Calu3 (cell line): ENCODE measurements at regions not wholly inside any gene's neighbourhood (a gene's known extent, or its start where the extent isn't known, plus 50 kb on each side); places are given as distances from the start of the nearest gene placed in this dataset.

ENCODE experiments used
- BruUV-seq: library from RNA; stranded (reverse); fragments of 400-500 nt; replicated peaks from 2 replicates; lab custom pipeline; 2021; lab: Mats Ljungman, UMichigan
- CTCF ChIA-PET: fragments of 300-600 bp; sonication (Branson Sonifier 250); formaldehyde crosslinking; loops from one replicate; lab custom pipeline; 2022; ENCODE audit warnings: antibody characterized with exemption; lab: Charles Lee
- DNase-seq: peaks from one replicate; pipeline ENCODE4 v3.0.0; 2022
- H3K27ac Mint-ChIP-seq: one replicate; pipeline ENCODE4 v1.8.0; 2022; ENCODE audit warnings: mixed read lengths; ENCODE audit not compliant: unreplicated experiment
- H3K27me3 Mint-ChIP-seq: one replicate; pipeline ENCODE4 v1.8.0; 2022; ENCODE audit warnings: mixed read lengths; ENCODE audit not compliant: unreplicated experiment
- H3K36me3 Mint-ChIP-seq: one replicate; pipeline ENCODE4 v1.8.0; 2022; ENCODE audit warnings: mild to moderate bottlenecking, moderate library complexity, mixed read lengths; ENCODE audit not compliant: insufficient read depth, unreplicated experiment
- H3K4me1 Mint-ChIP-seq: one replicate; pipeline ENCODE4 v1.8.0; 2022; ENCODE audit warnings: mild to moderate bottlenecking, low read depth, mixed read lengths; ENCODE audit not compliant: unreplicated experiment
- H3K4me3 Mint-ChIP-seq: one replicate; pipeline ENCODE4 v1.8.0; 2022; ENCODE audit warnings: mild to moderate bottlenecking, low read depth, moderate library complexity, mixed read lengths; ENCODE audit not compliant: unreplicated experiment
- H3K9me3 Mint-ChIP-seq: one replicate; pipeline ENCODE4 v1.8.0; 2022; ENCODE audit warnings: low read depth, mixed read lengths; ENCODE audit not compliant: unreplicated experiment
- intact Hi-C: fragments of 100-400 bp; cut with micrococcal nuclease; formaldehyde crosslinking; loops from one replicate; pipeline ENCODE4 v1.10.0; 2022; ENCODE audit not compliant: unreplicated experiment
- TF ChIP-seq, protein P1 (sequence below): fragments of 200-600 bp; IDR thresholded peaks from one replicate; pipeline ENCODE4 v1.8.0; 2022; ENCODE audit warnings: antibody characterized with exemption; ENCODE audit not compliant: unreplicated experiment

DNA sequence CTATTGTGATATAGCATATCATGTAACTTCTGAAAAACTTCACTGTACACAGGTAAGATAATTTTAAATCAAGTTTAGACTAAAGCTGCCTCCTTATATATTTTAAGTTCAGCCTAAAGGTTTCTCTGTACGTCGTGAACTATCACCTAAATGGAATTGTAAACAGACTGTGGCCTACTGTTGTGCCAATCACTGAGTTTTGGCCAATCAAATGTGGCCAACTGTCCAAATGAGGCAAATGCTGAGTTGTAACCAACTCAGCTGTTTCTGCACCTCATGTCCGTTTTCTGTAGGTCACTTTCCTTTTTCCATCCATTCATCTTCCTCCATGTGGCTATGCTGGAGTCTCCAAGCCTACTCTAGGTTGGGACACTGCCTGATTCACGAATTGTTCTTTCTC, 63.7 kb upstream of the ST6GALNAC3 start:
- Mint-ChIP-seq H3K4me3 (no peak overlapping the region), H3K36me3 (no peaks in the 10 kb centered on the region), H3K27me3 (no peaks in the 10 kb centered on the region), H3K27ac (no peak overlapping the region), H3K4me1 (peaks cover 8% of the 10 kb centered on the region), H3K9me3 (peaks cover 3% of the 10 kb centered on the region)
- no TSS peak for BruUV-seq
- no peak for DNase-seq
- intact Hi-C loops = no loop called here
- CTCF ChIA-PET = no interaction called here
- TF ChIP-seq, protein P1, sequence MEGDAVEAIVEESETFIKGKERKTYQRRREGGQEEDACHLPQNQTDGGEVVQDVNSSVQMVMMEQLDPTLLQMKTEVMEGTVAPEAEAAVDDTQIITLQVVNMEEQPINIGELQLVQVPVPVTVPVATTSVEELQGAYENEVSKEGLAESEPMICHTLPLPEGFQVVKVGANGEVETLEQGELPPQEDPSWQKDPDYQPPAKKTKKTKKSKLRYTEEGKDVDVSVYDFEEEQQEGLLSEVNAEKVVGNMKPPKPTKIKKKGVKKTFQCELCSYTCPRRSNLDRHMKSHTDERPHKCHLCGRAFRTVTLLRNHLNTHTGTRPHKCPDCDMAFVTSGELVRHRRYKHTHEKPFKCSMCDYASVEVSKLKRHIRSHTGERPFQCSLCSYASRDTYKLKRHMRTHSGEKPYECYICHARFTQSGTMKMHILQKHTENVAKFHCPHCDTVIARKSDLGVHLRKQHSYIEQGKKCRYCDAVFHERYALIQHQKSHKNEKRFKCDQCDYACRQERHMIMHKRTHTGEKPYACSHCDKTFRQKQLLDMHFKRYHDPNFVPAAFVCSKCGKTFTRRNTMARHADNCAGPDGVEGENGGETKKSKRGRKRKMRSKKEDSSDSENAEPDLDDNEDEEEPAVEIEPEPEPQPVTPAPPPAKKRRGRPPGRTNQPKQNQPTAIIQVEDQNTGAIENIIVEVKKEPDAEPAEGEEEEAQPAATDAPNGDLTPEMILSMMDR = no peak

DNA sequence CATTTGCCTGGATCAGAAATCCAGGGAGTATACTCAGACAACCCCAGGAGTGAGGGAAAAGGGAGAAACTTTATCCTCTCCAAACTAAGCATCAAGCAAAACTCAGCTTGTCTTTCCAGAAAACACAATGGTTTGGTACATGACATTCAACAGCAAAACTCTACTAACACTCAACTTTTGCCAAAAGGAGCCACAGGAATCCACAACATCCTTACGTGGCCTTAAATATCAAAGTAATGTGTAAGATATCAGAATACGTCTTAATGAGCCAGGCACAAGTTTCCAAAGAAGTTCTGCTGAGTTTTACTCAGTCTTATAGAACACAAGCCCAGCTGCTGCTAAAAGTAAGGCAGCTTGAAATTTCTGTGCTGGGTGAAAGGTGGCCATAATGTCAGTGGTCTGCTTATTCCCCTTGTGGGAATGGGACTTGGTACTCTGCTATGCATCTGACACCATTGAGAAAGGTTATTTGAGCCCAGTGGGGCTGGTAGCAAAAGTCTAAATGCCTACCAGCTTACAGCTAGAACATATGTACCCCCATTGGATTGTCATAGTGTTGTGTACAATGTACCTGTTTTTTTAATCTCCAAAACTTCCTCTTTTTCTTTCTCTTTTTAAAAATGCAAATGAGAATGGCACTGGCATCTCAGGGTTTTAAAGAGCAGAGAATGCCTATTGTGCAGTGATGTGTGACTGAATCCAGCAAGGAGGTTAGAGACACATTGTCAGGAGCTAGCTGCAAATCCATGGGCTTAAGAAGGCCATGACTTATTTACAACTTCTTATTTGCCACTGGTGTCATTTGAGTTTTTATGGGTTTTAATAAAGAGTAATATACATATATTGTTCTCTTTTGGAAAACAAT, 62.0 kb upstream of the ST6GALNAC3 start:
- no peak overlapping the region for H3K4me3 Mint-ChIP-seq
- peaks cover 8% of the 10 kb centered on the region for H3K4me1 Mint-ChIP-seq
- TF ChIP-seq, protein P1 = no peak
- no peak for DNase-seq
- no peaks in the 10 kb centered on the region for H3K27me3 Mint-ChIP-seq
- intact Hi-C loops = no loop called here
- peaks cover 3% of the 10 kb centered on the region for H3K9me3 Mint-ChIP-seq
- CTCF ChIA-PET = interaction anchor here (0.5 kb wide), 1 partner anchor 369 kb away, joined by 7 read pairs; no protein-coding TSS in a partner anchor
- no peak overlapping the region for H3K27ac Mint-ChIP-seq
- BruUV-seq = no TSS peak
- no peaks in the 10 kb centered on the region for H3K36me3 Mint-ChIP-seq

DNA sequence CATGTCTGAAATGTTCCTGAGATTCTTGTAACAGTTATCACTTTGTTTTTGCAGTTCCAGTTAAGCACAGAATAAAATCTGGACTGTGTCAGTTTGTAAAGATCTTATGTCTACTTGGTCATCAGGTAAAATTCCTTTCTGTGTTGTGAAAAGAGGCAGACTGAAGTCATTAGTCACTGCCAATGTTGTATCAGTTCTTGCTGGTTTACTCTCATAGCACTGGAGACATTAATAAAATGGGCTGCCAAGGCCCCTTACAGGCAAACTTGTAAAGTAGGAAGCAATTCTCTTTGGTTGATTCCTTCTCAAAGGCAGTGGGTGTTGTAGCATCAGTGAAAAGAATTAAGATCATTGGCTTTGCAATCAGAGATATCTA, 61.4 kb upstream of the ST6GALNAC3 start:
- TF ChIP-seq, protein P1 = no peak
- Mint-ChIP-seq H3K4me1 (peaks cover 4% of the 10 kb centered on the region), H3K4me3 (no peak overlapping the region), H3K36me3 (no peaks in the 10 kb centered on the region), H3K9me3 (peaks cover 3% of the 10 kb centered on the region), H3K27me3 (no peaks in the 10 kb centered on the region), H3K27ac (no peak overlapping the region)
- CTCF ChIA-PET = interaction anchor here (0.5 kb wide), 1 partner anchor 368 kb away, joined by 7 read pairs; no protein-coding TSS in a partner anchor
- no peak for DNase-seq
- intact Hi-C loops = no loop called here
- BruUV-seq = no TSS peak

DNA sequence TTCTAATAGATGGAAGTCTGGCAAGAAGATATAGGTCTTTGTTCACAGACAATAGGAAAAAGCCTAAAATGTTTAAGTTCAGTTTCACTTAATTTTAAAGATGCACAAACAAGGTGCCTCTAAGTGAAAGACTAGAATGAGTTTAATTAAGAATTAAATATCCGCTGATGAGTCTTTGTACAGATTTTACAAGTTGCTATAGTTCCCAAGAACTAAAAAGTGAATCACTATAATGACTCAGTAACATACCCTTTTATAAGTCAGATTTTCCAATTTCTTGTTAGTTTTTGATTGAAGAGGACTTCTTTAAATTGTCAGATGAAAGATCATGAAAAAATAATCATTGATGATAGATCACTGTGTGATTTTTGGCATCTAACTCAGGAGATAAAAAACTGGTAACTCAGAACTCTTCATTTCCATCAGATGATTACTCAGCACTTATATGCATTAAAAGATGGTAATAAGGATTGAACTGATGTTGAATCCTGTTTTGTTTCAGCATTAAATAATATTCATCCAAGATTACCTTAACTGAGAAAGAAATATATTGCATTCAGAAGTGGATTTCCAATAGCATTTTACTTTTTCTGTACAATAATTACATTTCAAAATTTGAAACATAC, 59.0 kb upstream of the ST6GALNAC3 start:
- no TSS peak for BruUV-seq
- TF ChIP-seq, protein P1 = no peak
- Mint-ChIP-seq H3K27me3 (peaks cover 14% of the 10 kb centered on the region), H3K27ac (no peak overlapping the region), H3K4me3 (no peak overlapping the region), H3K9me3 (no peaks in the 10 kb centered on the region), H3K4me1 (no peaks in the 10 kb centered on the region), H3K36me3 (no peaks in the 10 kb centered on the region)
- CTCF ChIA-PET = no interaction called here
- intact Hi-C loops = no loop called here
- DNase-seq = no peak
